ENCODE measurements at regions not wholly inside any gene's neighbourhood (a gene's known extent, or its start where the extent isn't known, plus 50 kb on each side); places are given as distances from the start of the nearest gene placed in this dataset.

DNA sequence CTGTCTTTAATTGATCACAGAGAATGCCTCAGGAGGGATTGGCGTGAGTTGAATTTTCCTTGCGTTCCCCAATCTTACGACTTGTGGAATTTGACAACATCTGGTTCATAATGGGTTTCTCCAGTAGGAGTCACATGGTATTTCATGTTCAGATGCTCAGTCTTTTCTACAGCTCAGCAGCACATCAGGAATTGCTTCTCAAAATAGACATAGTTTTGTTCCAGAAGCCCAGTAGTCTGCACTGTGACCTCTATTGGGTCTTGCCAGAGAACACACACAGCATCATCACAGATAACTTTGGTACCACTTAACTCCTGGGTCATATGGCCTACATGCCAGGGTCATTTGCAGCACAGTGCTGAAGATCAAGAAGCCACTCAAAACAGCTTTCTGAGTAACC is 282.5 kb upstream of the HTR2A start:
- H2BK5ac ChIP-seq (ENCODE audit: insufficient read length, low read length) = no peak overlapping the region
- no peak overlapping the region for H2BK15ac ChIP-seq (ENCODE audit: low read depth, low read length)
- no peak overlapping the region for H3K27ac Mint-ChIP-seq
- no peaks in the 10 kb centered on the region for H3K27me3 ChIP-seq (ENCODE audit: insufficient read depth, low read length)
- H4K8ac ChIP-seq (replicated peaks; ENCODE audit: insufficient read length, low read depth, low read length) = no peak overlapping the region
- no peak overlapping the region for H3K56ac ChIP-seq (ENCODE audit: insufficient read length, low read depth, low read length)
- no peak overlapping the region for H3K18ac ChIP-seq (ENCODE audit: insufficient read length, low read depth, low read length)
- H2BK20ac ChIP-seq (ENCODE audit: low read depth, low read length, poor library complexity, severe bottlenecking) = no peak overlapping the region
- no peaks in the 10 kb centered on the region for H3K9me3 Mint-ChIP-seq
- H3K36me3 Mint-ChIP-seq (ENCODE audit: insufficient read depth in 1 of 3, low read depth in 3 of 3) = no peaks in the 10 kb centered on the region
- no peak overlapping the region for H3K9ac ChIP-seq (ENCODE audit: extremely low read depth, insufficient read length, low read length)
- DNase-seq = no peak
- H3K9me3 ChIP-seq (ENCODE audit: control insufficient read depth, low read depth, low read length) = peaks cover 6% of the 10 kb centered on the region
- no peak overlapping the region for H3K4me2 ChIP-seq (ENCODE audit: insufficient read depth, insufficient read length, low read length)
- no peak overlapping the region for H3K14ac ChIP-seq (ENCODE audit: insufficient read depth, low read length)
- H3K4me1 Mint-ChIP-seq = no peaks in the 10 kb centered on the region
- no peak overlapping the region for H3K4me3 Mint-ChIP-seq
- no peak overlapping the region for H2BK12ac ChIP-seq (ENCODE audit: insufficient read length, low read depth, low read length)
- no peaks in the 10 kb centered on the region for H3K23me2 ChIP-seq (ENCODE audit: insufficient read length, low read depth, low read length, poor library complexity, severe bottlenecking)
- no peak overlapping the region for H3T11ph ChIP-seq (ENCODE audit: low read length)
- no peak overlapping the region for H2BK120ac ChIP-seq (ENCODE audit: low read depth, low read length, poor library complexity, severe bottlenecking)
- no peaks in the 10 kb centered on the region for H3K27me3 Mint-ChIP-seq (ENCODE audit: low read depth)
- no peaks in the 10 kb centered on the region for H3K79me1 ChIP-seq (ENCODE audit: insufficient read depth, low read depth, low read length, poor library complexity, severe bottlenecking)
- no peaks in the 10 kb centered on the region for H3K79me2 ChIP-seq (ENCODE audit: insufficient read depth, low read length)
- WGBS (ENCODE audit: extremely low coverage, insufficient read length, low lambda C conversion rate) = no CpG with 5 or more reads among the region's 3 CpGs
- no peak overlapping the region for H3K23ac ChIP-seq (ENCODE audit: insufficient read length, low read depth, low read length)
- no peak overlapping the region for H2AFZ ChIP-seq (ENCODE audit: low read length)
- TF ChIP-seq CTCF (conservative IDR thresholded peaks at IDR 0.05) = no peak
- no peak overlapping the region for H3K4ac ChIP-seq (ENCODE audit: low read depth, low read length)
- H3K4me1 ChIP-seq (ENCODE audit: insufficient read depth, low read length) = no peaks in the 10 kb centered on the region
- H3K27ac ChIP-seq (ENCODE audit: insufficient read length, low read depth, low read length) = no peak overlapping the region
- no peak overlapping the region for H4K5ac ChIP-seq (ENCODE audit: insufficient read length, low read depth, low read length)
- H4K91ac ChIP-seq (ENCODE audit: insufficient read length, low read depth, low read length) = no peak overlapping the region
- no peak overlapping the region for H2AK5ac ChIP-seq (ENCODE audit: insufficient read length, low read length)
- no peaks in the 10 kb centered on the region for H4K20me1 ChIP-seq (ENCODE audit: control insufficient read depth, insufficient read depth, insufficient read length)

Data from H9 (cell line).